Upper lobe of left lung (tissue), 4 donors: ENCODE measurements at regions not wholly inside any gene's neighbourhood (a gene's known extent, or its start where the extent isn't known, plus 50 kb on each side); places are given as distances from the start of the nearest gene placed in this dataset.

ENCODE experiments used
- CTCF ChIP-seq, 6 experiments: fragments of 450-650 bp in 4 of 6; fragments of 200-600 bp in 2 of 6; sonication (generic) in 2 of 6; IDR thresholded peaks; one replicate each; pipeline ENCODE4 v1.5.1; 2016 to 2019; ENCODE audit warnings: antibody characterized with exemption in 6 of 6
- EP300 ChIP-seq, 4 donors: sonication (generic); formaldehyde crosslinking; IDR thresholded peaks; one replicate each; pipeline ENCODE4 v1.5.1; 2017; ENCODE audit warnings: antibody characterized with exemption in 4 of 4, control low read depth in 2 of 4
- POLR2A ChIP-seq, 4 donors: fragments of 450-650 bp; IDR thresholded peaks; one replicate each; pipeline ENCODE4 v1.5.1; 2016 to 2017; ENCODE audit warnings: antibody characterized with exemption in 4 of 4, mild to moderate bottlenecking in 2 of 4

- TF ChIP-seq EP300 (IDR thresholded peaks at IDR 0.05) (no peak), CTCF (IDR thresholded peaks at IDR 0.05) (no peak), POLR2A (IDR thresholded peaks at IDR 0.05) (no peak)
Observed at GRCh38 chr10:2251631-2252030, 514.3 kb upstream of the ADARB2 start.
